SHP77 treated with DMSO at 0.1 percent for 48 hours (cell line): ENCODE measurements at regions not wholly inside any gene's neighbourhood (a gene's known extent, or its start where the extent isn't known, plus 50 kb on each side); places are given as distances from the start of the nearest gene placed in this dataset.

Experiments used
- DNase-seq: peaks from one replicate; lab custom pipeline; 2025; lab: John Stamatoyannopoulos, UW

GRCh38 chr3:139732729-139733128 lies 55.0 kb upstream of the NMNAT3 start:
- DNase-seq: no peak

GRCh38 chr3:139729300-139729699 lies 51.5 kb upstream of the NMNAT3 start:
- DNase-seq: no peak

GRCh38 chr3:139728414-139728813 lies 50.6 kb upstream of the NMNAT3 start:
- no peak for DNase-seq
